H1 (cell line): ENCODE measurements at regions not wholly inside any gene's neighbourhood (a gene's known extent, or its start where the extent isn't known, plus 50 kb on each side); places are given as distances from the start of the nearest gene placed in this dataset.

ENCODE experiments used
- CTCF ChIA-PET: fragments of 300-600 bp; sonication (Branson Sonifier 250); formaldehyde crosslinking; loops from one replicate; lab custom pipeline; 2021; ENCODE audit not compliant: partially characterized antibody; lab: Charles Lee
- POLR2A ChIA-PET: fragments of 300-600 bp; sonication (Branson Sonifier 250); formaldehyde crosslinking; loops from one replicate; lab custom pipeline; 2021; ENCODE audit warnings: inconsistent platforms; ENCODE audit not compliant: partially characterized antibody; lab: Charles Lee
- DNase-seq, 2 experiments: peaks; one replicate each; pipeline versions ENCODE4 v3.0.0 to v3.0.0-alpha.2; 2010 to 2022; ENCODE audit warnings: low spot score in 2 of 2, low read depth in 1 of 2, mixed read lengths in 1 of 2
- FAIRE-seq: peaks from 2 replicates; lab custom pipeline; 2011; peaks lifted over from hg19 to GRCh38; lab: Jason Lieb, UNC
- H2AFZ ChIP-seq: 2 replicates; pipeline ENCODE4 v1.8.1; 2012; ENCODE audit warnings: low read length, inconsistent platforms
- H2AK5ac ChIP-seq: 2 replicates; pipeline ENCODE4 v1.6.1; 2013; ENCODE audit warnings: low read depth, low read length
- H2BK120ac ChIP-seq: replicated peaks from 2 replicates; pipeline ENCODE3; 2013; ENCODE audit warnings: low read depth, low read length, inconsistent platforms
- H2BK12ac ChIP-seq: 2 replicates; pipeline ENCODE4 v1.6.1; 2013; ENCODE audit warnings: low read depth, low read length
- H2BK15ac ChIP-seq: 2 replicates; pipeline ENCODE4 v1.6.1; 2013; ENCODE audit warnings: low read length
- H2BK20ac ChIP-seq: 2 replicates; pipeline ENCODE4 v1.6.1; 2013; ENCODE audit warnings: low read length
- H2BK5ac ChIP-seq: 2 replicates; pipeline ENCODE4 v1.6.1; 2013; ENCODE audit warnings: low read depth, low read length
- H3K14ac ChIP-seq: 2 replicates; pipeline ENCODE4 v1.6.1; 2013; ENCODE audit warnings: inconsistent platforms; ENCODE audit not compliant: insufficient read length
- H3K18ac ChIP-seq: 2 replicates; pipeline ENCODE4 v1.6.1; 2013; ENCODE audit warnings: low read length; ENCODE audit errors: extremely low read depth
- H3K23ac ChIP-seq: 2 replicates; pipeline ENCODE4 v1.6.1; 2013; ENCODE audit warnings: inconsistent platforms; ENCODE audit not compliant: insufficient read length
- H3K23me2 ChIP-seq: 2 replicates; pipeline ENCODE4 v1.6.1; 2013; ENCODE audit warnings: low read depth, low read length
- H3K27ac ChIP-seq: 2 replicates; pipeline ENCODE4 v1.6.1; 2011; ENCODE audit warnings: low read depth, low read length, inconsistent platforms
- H3K27me3 ChIP-seq, 4 experiments: replicated peaks in 1 of 4; 1 replicate in 1 of 4; 2 replicates in 3 of 4; pipeline versions ENCODE4 v1.6.1 to v1.8.1; 2011 to 2013; ENCODE audit warnings: low read length in 3 of 4, mild to moderate bottlenecking in 3 of 4, inconsistent platforms in 2 of 4, mixed read lengths in 2 of 4, moderate library complexity in 1 of 4; ENCODE audit not compliant: control insufficient read depth in 3 of 4, insufficient read depth in 3 of 4; ENCODE audit errors: extremely low read depth in 1 of 4
- H3K36me3 ChIP-seq, 4 experiments: 2 replicates each; pipeline versions ENCODE4 v1.6.1 to v1.8.1; 2011 to 2013; ENCODE audit warnings: mild to moderate bottlenecking in 4 of 4, low read length in 3 of 4, moderate library complexity in 2 of 4, control low read depth in 1 of 4, inconsistent platforms in 1 of 4; ENCODE audit not compliant: insufficient read depth in 4 of 4, control insufficient read depth in 2 of 4
- H3K4ac ChIP-seq: replicated peaks from 2 replicates; pipeline ENCODE3; 2013; ENCODE audit warnings: low read length, low read depth, mixed read lengths, inconsistent platforms; ENCODE audit not compliant: insufficient read length
- H3K4me1 ChIP-seq, 4 experiments: replicated peaks in 1 of 4; 1 replicate in 1 of 4; 2 replicates in 3 of 4; pipeline versions ENCODE4 v1.6.1 to v1.8.1; 2011 to 2013; ENCODE audit warnings: low read length in 3 of 4, inconsistent platforms in 2 of 4, mixed read lengths in 1 of 4; ENCODE audit not compliant: insufficient read depth in 4 of 4, control insufficient read depth in 3 of 4
- H3K4me2 ChIP-seq, 2 experiments: 2 replicates each; pipeline versions ENCODE4 v1.6.1 to v1.8.1; 2011 to 2013; ENCODE audit warnings: low read depth in 2 of 2, low read length in 2 of 2, control low read depth in 1 of 2, inconsistent platforms in 1 of 2, mild to moderate bottlenecking in 1 of 2; ENCODE audit not compliant: insufficient read depth in 1 of 2
- H3K4me3 ChIP-seq, 4 experiments: fragments of 200-600, 300-600 bp in 1 of 4; sonication (generic), shearing (Covaris generic), sonication (Bioruptor Twin) in 1 of 4; 2 replicates each; pipeline versions ENCODE4 v1.5.1 to v1.8.1; 2011 to 2016; ENCODE audit warnings: low read length in 4 of 4, low read depth in 3 of 4, control low read depth in 2 of 4, inconsistent platforms in 2 of 4, mild to moderate bottlenecking in 2 of 4, mixed read lengths in 1 of 4, moderate library complexity in 1 of 4; ENCODE audit not compliant: insufficient read depth in 2 of 4; ENCODE audit errors: extremely low read depth in 1 of 4
- H3K56ac ChIP-seq: replicated peaks from 2 replicates; pipeline ENCODE3; 2013; ENCODE audit warnings: low read depth, mild to moderate bottlenecking, mixed read lengths, low read length, inconsistent platforms; ENCODE audit not compliant: insufficient read length
- H3K79me1 ChIP-seq: 2 replicates; pipeline ENCODE4 v1.6.1; 2013; ENCODE audit warnings: low read depth, low read length, control low read depth
- H3K79me2 ChIP-seq, 2 experiments: 2 replicates each; pipeline versions ENCODE4 v1.6.1 to v1.8.1; 2012 to 2013; ENCODE audit warnings: low read length in 2 of 2, mild to moderate bottlenecking in 2 of 2, inconsistent platforms in 1 of 2; ENCODE audit not compliant: insufficient read depth in 2 of 2, control insufficient read depth in 1 of 2
- H3K9ac ChIP-seq, 4 experiments: replicated peaks in 1 of 4; 1 replicate in 1 of 4; 2 replicates in 3 of 4; pipeline versions ENCODE4 v1.6.1 to v1.8.1; 2011 to 2013; ENCODE audit warnings: low read depth in 3 of 4, low read length in 3 of 4, control low read depth in 2 of 4, mild to moderate bottlenecking in 2 of 4, moderate library complexity in 2 of 4, inconsistent platforms in 1 of 4; ENCODE audit errors: extremely low read depth in 1 of 4
- H3K9me3 ChIP-seq, 2 experiments: 2 replicates each; pipeline versions ENCODE4 v1.6.1 to v1.8.1; 2012 to 2013; ENCODE audit warnings: mild to moderate bottlenecking in 2 of 2, moderate library complexity in 2 of 2, control low read depth in 1 of 2, inconsistent platforms in 1 of 2, low read depth in 1 of 2, low read length in 1 of 2, mixed read lengths in 1 of 2; ENCODE audit not compliant: insufficient read depth in 2 of 2
- H4K20me1 ChIP-seq, 2 experiments: replicated peaks in 1 of 2; 2 replicates each; pipeline versions ENCODE3 to v1.8.1; 2011 to 2013; ENCODE audit warnings: inconsistent platforms in 2 of 2, low read length in 2 of 2, mild to moderate bottlenecking in 1 of 2; ENCODE audit not compliant: insufficient read depth in 2 of 2, control insufficient read depth in 1 of 2
- H4K5ac ChIP-seq: 2 replicates; pipeline ENCODE4 v1.6.1; 2013; ENCODE audit warnings: low read length, low read depth, mixed read lengths, inconsistent platforms; ENCODE audit not compliant: insufficient read length
- H4K8ac ChIP-seq: 2 replicates; pipeline ENCODE4 v1.8.0; 2013; ENCODE audit warnings: mild to moderate bottlenecking, moderate library complexity, low read length, inconsistent platforms; ENCODE audit not compliant: insufficient read depth; ENCODE audit errors: extremely low read depth
- H4K91ac ChIP-seq: replicated peaks from 2 replicates; pipeline ENCODE3; 2013; ENCODE audit warnings: low read length, mixed read lengths, inconsistent platforms; ENCODE audit not compliant: insufficient read length
- JUN ChIP-seq: IDR thresholded peaks from 2 replicates; pipeline ENCODE4 v1.6.1; 2011; ENCODE audit warnings: low read depth, mild to moderate bottlenecking, improper control_type of control experiment, low read length
- RAD21 ChIP-seq, 2 experiments: IDR thresholded peaks in 1 of 2; conservative IDR thresholded peaks in 1 of 2; 2 replicates each; pipeline ENCODE4 v1.6.1; 2011; ENCODE audit warnings: low read depth in 2 of 2, low read length in 2 of 2, improper control_type of control experiment in 1 of 2, inconsistent platforms in 1 of 2, mild to moderate bottlenecking in 1 of 2, moderate library complexity in 1 of 2
- WGBS, 2 experiments: shearing (Covaris generic) in 1 of 2; methylation state at CpG; one replicate each; pipeline versions ENCODE4 v1.1.6 to v1.1.7; 2013 to 2015; ENCODE audit warnings: low lambda C conversion rate in 2 of 2, mixed read lengths in 2 of 2, inconsistent platforms in 1 of 2, low coverage in 1 of 2, missing lambda C conversion rate in 1 of 2; ENCODE audit not compliant: insufficient replicate concordance in 2 of 2, insufficient coverage in 1 of 2, insufficient read length in 1 of 2; ENCODE audit errors: extremely low coverage in 1 of 2, missing lambda C conversion rate in 1 of 2; 5-methylcytosine and 5-hydroxymethylcytosine counted together
- TF ChIP-seq, protein P1 (sequence below), 3 experiments: IDR thresholded peaks; 1 replicate in 2 of 3; 2 replicates in 1 of 3; pipeline versions ENCODE4 v1.5.1 to v1.6.1; 2011; ENCODE audit warnings: low read length in 3 of 3, mild to moderate bottlenecking in 3 of 3, inconsistent platforms in 2 of 3, low read depth in 1 of 3, moderate library complexity in 1 of 3; ENCODE audit not compliant: insufficient read depth in 1 of 3; ENCODE audit errors: control extremely low read depth in 1 of 3
- TF ChIP-seq, protein P2 (sequence below): IDR thresholded peaks from 2 replicates; pipeline ENCODE4 v1.6.1; 2012; ENCODE audit warnings: inconsistent platforms

DNA sequence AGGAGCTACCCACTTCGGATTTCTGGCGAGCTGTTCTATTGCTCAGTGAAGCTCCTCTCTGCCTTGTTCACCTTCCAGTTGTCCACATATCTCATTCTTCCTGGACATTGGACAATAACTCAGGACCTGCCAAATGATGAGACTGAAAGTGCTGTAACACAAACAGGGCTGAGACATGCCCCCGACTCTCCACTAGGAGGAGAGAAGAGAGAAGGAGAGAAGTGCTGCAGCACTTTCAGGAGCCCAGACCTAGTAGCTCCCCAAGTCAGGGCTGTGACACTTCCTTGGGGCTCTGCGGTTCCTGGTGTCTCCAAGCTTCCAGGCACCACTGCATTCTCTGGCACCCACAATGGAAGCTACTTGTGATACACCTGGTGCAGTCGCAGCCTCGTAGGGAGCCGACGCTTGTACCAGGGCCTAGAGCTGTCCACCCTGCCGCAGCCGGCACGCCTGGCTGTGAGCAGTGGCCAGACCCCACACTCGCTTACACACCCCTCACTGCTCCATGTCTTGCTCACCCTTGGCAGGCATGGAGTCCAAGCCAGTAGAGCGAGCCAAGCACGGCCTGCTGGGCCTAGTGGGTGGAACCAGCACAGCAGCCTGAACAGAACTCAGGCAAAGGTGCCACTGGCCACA is 234.9 kb downstream of the TECRL start:
- WGBS, 2 experiments = 94% methylated on average over 14 of the region's 14 CpGs; no CpG with 5 or more reads in 1 of the 2 experiments

More for the DNA sequence above, 234.9 kb downstream of the TECRL start:
- H3K79me1 ChIP-seq = no peaks in the 10 kb centered on the region
- no peak overlapping the region for H3K4me3 ChIP-seq
- no peak overlapping the region; the same call in 1 of the 2 replicates for H4K8ac ChIP-seq
- no peak overlapping the region for H4K91ac ChIP-seq
- H3K9ac ChIP-seq = no peak overlapping the region
- no peaks in the 10 kb centered on the region for H3K27me3 ChIP-seq
- no peaks in the 10 kb centered on the region for H3K23me2 ChIP-seq
- no peaks in the 10 kb centered on the region; a peak in 1 of 7 replicates for H3K4me1 ChIP-seq
- ChIA-PET POLR2A (no interaction called here), CTCF (interaction anchor here (0.8 to 1.3 kb wide), 6 partner anchors 9 to 388 kb away, joined by 3 to 4 read pairs (median 3); no protein-coding TSS in a partner anchor)
- no peak overlapping the region for H2BK20ac ChIP-seq
- no peak overlapping the region for H3K23ac ChIP-seq
- H3K18ac ChIP-seq = no peak overlapping the region
- no peaks in the 10 kb centered on the region for H3K36me3 ChIP-seq
- H2BK5ac ChIP-seq = no peak overlapping the region
- no peak overlapping the region for H2BK120ac ChIP-seq
- H3K79me2 ChIP-seq = no peaks in the 10 kb centered on the region
- no peak overlapping the region for H4K5ac ChIP-seq
- no peak overlapping the region for H2AK5ac ChIP-seq
- H2BK15ac ChIP-seq = no peak overlapping the region
- peak overlapping the region; percentile 53 for H3K4ac ChIP-seq
- TF ChIP-seq RAD21 (IDR thresholded peaks at IDR 0.05 in 1 of 2, conservative IDR thresholded peaks at IDR 0.05 in 1 of 2; ENCODE audit: low read depth in 2 of 2, low read length in 2 of 2) (peak; percentile 31 to 42; a peak in 3 of 4 replicates), JUN (no peak)
- TF ChIP-seq, protein P1, sequence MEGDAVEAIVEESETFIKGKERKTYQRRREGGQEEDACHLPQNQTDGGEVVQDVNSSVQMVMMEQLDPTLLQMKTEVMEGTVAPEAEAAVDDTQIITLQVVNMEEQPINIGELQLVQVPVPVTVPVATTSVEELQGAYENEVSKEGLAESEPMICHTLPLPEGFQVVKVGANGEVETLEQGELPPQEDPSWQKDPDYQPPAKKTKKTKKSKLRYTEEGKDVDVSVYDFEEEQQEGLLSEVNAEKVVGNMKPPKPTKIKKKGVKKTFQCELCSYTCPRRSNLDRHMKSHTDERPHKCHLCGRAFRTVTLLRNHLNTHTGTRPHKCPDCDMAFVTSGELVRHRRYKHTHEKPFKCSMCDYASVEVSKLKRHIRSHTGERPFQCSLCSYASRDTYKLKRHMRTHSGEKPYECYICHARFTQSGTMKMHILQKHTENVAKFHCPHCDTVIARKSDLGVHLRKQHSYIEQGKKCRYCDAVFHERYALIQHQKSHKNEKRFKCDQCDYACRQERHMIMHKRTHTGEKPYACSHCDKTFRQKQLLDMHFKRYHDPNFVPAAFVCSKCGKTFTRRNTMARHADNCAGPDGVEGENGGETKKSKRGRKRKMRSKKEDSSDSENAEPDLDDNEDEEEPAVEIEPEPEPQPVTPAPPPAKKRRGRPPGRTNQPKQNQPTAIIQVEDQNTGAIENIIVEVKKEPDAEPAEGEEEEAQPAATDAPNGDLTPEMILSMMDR (IDR thresholded peaks at IDR 0.05; ENCODE audit: control extremely low read depth in 1 of 3, insufficient read depth in 1 of 3, low read depth in 1 of 3, low read length in 3 of 3) = peak in 2 of 3 experiments; percentile 30 to 49; a peak in 2 of 4 replicates
- TF ChIP-seq, protein P2, sequence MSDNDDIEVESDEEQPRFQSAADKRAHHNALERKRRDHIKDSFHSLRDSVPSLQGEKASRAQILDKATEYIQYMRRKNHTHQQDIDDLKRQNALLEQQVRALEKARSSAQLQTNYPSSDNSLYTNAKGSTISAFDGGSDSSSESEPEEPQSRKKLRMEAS = no peak
- no peak overlapping the region for H3K14ac ChIP-seq
- H4K20me1 ChIP-seq = no peaks in the 10 kb centered on the region
- H3K56ac ChIP-seq = no peak overlapping the region
- H3K9me3 ChIP-seq = no peaks in the 10 kb centered on the region
- DNase-seq = no peak
- no peak overlapping the region for H3K4me2 ChIP-seq
- H3K27ac ChIP-seq = no peak overlapping the region
- H2BK12ac ChIP-seq = no peak overlapping the region
- peak overlapping the region; percentile 85 for H2AFZ ChIP-seq
- FAIRE-seq = no peak
